Hematopoietic multipotent progenitor cell treated with erythropoietin and hydrocortisone succinate and interleukin-3 and kit ligand, for 4 days (in vitro differentiated cells): ENCODE measurements at regions not wholly inside any gene's neighbourhood (a gene's known extent, or its start where the extent isn't known, plus 50 kb on each side); places are given as distances from the start of the nearest gene placed in this dataset.
A peak's percentile ranks its signal among the peaks of the same experiment; 100 is the strongest.

Source experiments
- DNase-seq: peaks from one replicate; pipeline ENCODE4 v3.0.0-alpha.2; 2015

DNA sequence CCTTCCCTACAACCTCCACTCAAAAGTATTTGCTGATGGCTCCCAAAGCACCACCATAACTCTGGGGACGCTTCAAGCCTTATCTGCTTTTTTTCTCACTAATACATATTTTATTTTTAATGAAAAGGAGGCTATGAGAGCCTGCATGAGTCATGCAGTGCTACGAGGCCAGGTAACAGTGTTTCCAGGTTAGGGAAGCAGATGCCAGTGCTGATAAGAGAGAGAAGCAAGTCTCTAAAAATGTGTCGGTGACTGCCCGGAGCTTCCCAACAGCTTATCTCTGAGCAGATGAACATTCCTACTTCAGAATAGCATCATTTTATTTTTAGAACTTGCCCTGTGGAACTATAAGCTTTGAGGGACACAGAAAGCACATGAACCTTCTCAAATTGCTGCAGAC is 931.5 kb downstream of the CCSER2 start:
- no peak for DNase-seq

- DNase-seq: no peak
These were observed 934.6 kb downstream of the CCSER2 start for GRCh38 chr10:85262992-85263391.

DNA sequence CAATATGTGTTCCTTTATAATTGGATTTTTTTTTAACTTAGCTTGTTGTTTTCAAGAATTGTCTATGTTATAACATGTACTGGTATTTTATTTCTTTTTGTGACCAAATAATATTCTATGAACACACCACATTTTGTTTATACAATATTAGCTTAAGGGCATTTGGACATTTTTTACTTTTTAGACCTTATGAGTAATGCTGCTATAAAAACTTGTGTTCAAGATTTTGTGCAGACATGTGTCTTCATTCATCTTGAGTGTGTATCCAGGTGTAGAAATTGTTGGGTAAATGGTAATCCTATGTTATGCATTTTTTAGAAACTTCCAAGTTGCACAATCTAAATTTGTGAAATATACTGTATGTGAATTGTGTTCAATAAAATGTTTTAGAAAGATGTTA is 936.7 kb downstream of the CCSER2 start:
- DNase-seq: no peak

- DNase-seq: no peak
These were observed 938.4 kb downstream of the CCSER2 start for GRCh38 chr10:85266808-85267207.

GRCh38 chr10:85280014-85280413 is 951.6 kb downstream of the CCSER2 start:
- DNase-seq: no peak

DNA sequence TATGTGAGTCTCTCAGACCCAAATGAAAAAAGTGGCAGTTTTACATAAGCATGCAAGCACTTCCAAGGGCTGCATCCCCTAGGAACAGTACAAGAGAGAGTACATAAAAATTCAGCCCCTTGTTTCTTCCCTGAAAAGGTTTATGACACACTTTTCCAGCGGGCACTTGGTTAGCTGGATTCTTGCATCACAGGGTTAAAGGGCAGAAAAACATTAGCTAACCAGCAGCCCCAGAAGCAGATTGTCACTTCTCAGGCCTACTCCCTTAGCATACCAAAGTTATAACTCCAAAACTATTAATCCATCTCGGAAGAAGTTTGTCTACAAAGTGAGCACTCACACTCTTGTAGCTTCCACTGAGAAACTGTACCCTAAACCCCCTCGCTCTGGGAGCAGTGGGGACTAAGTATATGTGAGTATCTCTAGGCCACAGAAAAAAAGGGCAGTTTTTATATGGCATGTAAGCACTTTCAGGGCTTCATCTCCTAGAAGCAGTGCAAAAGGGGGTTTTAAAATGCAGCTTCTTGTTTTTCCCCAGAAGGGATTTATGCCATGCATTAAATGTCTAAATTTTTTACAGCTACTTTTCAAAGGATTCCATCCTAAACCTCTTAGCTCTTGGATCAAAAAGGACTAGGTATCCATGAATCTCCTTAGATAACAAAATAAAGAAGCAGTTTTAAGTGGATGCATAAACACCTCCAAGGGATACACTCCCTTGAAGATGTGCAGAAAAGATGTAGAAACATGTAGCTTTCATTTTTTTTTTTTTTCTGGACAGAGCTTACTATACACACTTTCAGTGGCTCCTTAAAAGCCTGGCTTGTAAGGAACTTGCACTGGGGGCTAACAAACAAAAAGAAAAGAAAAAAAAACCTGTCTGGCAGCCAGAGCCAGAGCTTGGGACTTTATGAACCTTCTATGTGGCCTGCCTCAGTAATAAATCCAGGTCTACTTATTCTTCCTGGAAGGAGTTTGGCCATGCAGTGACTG is 956.7 kb downstream of the CCSER2 start:
- DNase-seq: no peak

DNA sequence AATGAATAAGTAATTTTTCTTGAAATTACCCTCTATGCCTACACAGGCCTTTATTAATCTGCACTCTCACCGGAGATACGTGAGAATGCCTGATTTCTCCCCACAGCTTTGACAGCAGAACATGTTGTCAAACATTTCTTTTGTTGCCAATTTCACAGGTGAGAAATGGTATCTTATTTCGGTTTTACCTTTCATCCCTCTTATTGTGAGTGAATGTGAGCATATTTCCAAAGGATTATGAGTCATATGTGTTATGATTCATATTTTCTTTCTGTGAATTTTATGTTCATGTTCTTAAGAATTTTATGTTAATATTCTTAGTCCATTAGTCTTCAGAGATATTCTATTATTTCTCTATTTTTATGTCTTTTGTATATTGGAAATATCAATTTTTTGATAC is 965.1 kb downstream of the CCSER2 start:
- no peak for DNase-seq

GRCh38 chr10:85311613-85312337 is 983.4 kb downstream of the CCSER2 start:
- no peak for DNase-seq

DNA sequence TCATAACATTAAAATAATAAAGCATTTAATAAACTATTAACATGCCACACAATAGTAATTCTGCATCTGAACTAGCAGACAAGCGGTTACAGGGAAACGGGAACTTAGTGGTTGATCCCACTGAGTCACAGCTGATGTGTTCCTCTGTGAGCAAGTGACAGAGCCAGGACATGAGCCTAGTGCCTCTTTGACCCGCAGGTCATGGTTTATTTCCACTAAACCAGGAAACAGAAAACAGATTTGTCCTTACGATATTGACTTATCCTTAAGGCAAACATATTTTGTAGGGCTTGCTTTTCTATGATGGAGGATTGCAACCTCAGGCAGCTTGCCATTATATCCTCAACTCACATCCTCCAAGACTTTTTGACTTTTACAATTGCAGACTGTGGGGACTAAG is 987.3 kb downstream of the CCSER2 start:
- no peak for DNase-seq

GRCh38 chr10:85316276-85316675 is 987.9 kb downstream of the CCSER2 start:
- no peak for DNase-seq

- peak; percentile 5 for DNase-seq
These were observed 989.4 kb downstream of the CCSER2 start for GRCh38 chr10:85317827-85318226.

GRCh38 chr10:85318809-85319807 is 990.7 kb downstream of the CCSER2 start:
- DNase-seq: no peak

DNA sequence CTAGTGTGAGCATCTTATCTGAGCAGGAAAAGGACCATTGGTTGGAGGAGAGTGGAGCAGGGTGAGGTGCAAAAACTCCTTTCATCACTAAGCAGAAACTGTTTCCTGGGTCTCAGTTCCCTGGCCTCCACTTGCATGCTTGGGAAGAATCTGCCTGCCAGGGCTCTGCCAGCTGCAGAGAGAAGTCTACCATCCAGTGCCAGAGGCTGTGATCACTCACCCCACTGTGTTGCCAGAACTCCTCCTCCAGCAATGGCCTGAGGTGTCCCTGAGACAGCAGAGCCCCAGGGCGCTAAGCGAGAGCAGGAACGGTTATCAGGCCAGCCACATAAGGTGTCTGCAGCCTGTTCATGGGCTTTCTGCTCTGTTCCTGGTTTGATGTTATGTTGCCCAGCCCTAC is 991.4 kb downstream of the CCSER2 start:
- no peak for DNase-seq

- no peak for DNase-seq
These were observed 1005.2 kb downstream of the CCSER2 start for GRCh38 chr10:85333594-85333993.

DNA sequence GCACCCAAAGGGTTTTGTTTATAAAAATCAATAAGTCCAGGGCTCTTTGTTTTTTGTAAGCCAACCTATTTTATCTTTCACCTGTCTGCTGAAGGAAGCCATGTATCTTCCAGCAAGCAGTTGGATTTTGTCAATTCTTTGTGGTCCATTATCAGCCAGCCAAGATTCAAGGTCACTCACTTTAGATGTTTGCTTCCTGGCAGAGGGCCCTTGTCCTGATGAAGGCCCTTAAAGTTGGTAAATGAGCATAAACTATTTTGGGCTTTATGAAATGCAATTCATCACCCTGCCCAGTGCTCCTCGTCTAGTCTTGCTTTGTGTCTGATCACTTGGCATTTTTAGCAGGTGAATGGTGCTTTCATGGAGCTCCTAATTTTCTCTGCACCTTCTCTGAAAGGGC is 1004.2 kb downstream of the GRID1 start:
- no peak for DNase-seq

DNA sequence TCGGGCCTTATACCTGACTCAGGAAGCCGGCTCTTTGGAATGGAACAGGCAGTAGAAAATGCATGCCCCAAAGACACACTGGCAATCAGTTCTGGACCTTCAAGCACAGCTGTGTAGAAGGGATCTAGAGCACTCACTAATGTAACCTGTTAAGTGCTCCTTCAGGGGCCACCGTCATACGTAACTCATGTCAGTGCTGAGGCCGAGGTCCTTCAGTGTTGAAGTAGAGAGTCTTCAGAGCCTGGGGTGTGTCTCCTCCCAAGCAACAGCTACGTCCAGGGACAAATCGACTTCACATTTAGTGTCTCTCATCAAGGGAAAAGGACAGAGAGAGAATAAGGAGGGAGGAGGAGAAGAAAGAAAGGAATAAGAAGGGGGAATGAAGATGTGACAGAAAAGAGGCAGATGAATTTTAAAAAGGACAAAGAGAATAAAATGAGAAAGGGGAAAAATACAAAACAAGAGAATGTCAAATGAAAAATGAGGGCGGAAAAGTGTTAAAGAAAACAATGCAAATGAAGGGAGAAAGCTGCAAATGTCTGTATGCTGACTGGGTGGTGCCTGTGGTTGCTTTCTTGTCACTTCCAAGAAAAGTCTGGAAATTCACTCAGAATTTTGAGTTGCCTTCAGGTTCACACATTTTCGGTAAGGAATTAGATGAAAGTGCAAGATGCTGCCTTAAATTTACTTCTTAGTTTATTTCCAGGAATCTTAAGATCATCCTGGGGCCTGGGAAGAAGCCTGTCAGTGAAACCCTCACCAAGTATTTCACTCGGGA is 989.4 kb downstream of the GRID1 start:
- no peak for DNase-seq

GRCh38 chr10:85379338-85379737 is 987.3 kb downstream of the GRID1 start:
- no peak for DNase-seq

DNA sequence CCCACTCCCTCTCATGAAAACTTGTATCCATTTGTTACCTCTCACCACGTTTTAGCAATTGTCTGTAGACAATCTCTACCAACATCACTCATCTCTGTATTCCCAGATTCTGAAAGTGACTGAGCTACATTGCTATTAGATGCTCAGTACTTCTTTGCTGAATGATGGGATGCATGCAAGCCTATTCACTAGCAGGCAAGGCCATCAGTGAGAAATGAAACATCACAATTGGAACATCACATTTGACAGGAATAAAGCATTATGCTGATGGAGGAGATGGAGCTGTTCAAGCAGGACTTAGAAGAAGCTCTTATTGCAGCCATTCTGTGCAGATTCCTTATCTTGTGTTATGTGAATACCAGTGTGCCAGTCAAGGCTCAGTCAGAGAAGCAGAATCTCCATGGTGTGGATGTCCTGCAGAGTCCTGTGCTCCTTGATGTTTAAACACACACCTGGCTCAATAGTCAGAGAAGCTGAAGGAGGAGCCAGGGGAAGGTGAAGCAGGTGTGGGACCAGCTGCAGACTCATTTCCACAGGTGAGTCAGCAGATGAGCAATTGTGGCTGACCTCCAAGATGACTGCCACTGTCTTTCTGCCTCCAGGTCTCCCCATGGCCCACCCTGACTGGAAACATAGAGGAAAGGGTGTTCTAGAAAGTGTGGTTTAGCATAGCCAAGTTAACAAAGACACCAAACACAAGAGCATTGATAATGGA is 965.5 kb downstream of the GRID1 start:
- no peak for DNase-seq

DNA sequence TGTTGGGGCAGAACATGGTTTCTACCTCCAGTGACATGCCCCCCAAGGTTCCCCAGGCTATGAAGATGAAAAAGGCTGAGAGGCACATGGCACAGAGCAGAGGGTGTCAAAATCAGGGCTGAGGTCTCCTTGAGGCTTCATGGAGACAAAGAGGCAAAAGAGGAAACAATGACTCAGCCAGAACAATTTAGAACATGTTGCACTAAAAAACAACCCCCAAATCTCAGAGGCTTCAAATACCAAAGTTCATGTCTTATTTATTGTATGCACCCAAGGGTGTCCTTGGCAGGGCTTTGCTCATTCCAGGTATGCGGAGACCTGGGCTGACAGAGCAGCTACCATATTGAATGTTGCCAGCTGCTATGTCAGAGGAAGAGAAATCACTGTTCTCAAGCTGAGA is 964.1 kb downstream of the GRID1 start:
- DNase-seq: no peak

- no peak for DNase-seq
These were observed 959.5 kb downstream of the GRID1 start for GRCh38 chr10:85407088-85407487.

DNA sequence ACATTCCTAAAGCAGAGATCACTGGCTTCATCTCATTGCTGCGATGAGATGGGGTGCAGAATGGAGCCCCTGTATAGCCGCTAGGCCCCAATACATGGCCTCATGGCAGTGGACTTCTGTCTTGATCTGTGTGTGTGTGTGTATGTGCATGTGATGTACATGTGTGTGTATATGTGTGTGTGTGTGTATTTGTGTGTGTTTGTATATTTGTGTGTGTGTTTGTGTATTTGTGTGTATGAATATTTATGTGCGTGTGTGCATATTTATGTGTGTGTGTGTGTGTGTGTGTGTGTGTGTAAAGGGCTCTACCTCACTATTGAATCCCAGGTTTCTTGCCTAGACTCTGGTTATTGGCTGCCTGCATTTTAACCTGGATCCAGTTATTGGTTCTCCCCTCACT is 958.2 kb downstream of the GRID1 start:
- DNase-seq: no peak
